GM18505 (cell line): ENCODE measurements at regions not wholly inside any gene's neighbourhood (a gene's known extent, or its start where the extent isn't known, plus 50 kb on each side); places are given as distances from the start of the nearest gene placed in this dataset.
A peak's percentile ranks its signal among the peaks of the same experiment; 100 is the strongest.

Experiments
- ATAC-seq: cut with Tn5 transposase; IDR thresholded peaks from one replicate; pipeline ENCODE4 v1.9.1; 2021; ENCODE audit not compliant: unreplicated experiment
- POLR2A ChIP-seq: IDR thresholded peaks from 4 replicates; pipeline ENCODE4 v1.6.1; 2011; ENCODE audit warnings: borderline replicate concordance; ENCODE audit not compliant: insufficient read depth, insufficient read length; ENCODE audit errors: extremely low read depth

DNA sequence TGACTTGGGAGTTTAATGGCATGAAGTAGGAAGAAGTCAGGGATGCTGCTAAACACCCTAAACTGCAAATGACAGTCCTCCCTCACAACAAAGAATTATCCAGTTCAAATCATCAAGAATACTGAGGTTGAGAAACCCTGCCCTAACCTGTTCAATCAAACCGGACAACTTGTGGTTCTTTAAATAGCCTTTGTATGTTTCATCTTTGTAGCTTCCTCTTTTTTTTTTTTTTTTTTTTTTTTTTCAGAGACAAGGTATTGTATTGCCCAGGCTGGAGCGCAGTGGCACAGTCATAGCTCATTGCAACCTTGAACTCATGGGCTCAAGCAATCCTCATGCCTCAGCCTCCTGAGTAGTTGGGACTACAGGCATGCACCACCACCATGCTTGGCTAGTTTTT, 52.5 kb upstream of the TTC29 start:
- no peak for ATAC-seq
- TF ChIP-seq POLR2A = no peak

DNA sequence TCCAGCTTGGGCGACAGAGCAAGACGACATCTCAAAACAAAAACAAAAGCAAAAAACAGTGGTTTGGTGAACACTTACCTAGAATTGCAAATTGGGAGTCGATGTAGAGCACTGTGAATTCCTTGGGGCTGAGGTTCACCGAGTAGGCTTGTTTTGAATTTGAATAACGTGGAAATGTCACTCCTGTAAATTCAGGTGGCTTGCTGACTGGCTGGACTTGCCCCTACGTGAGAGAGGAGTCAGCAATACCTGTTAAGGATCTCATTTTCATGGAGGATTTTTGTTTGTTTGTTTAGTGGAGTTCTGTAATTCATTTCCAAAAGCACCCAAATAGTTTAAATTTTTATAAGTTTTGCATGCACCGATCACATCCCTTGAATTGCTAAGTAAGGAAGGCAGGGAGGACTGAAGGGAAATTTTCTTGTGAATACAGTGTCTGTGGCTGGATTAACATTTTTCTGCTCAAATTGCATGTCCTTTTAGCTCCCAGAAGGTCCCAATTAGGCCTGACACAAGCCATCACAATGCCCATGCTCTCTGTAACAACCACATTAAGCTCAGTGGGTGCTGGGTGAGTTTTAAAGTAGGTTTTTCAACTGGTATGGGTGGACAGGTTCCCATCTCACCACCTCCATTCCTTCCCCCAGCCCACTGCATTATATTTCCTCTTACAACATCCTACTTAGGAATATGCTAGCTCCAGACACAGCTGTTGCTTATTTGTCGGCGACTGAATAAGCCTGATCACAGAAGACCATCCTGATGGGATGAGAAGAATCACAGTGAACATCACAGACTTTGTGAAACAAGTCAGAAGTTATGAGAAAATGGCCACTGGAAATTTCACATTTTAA, 58.5 kb upstream of the TTC29 start:
- TF ChIP-seq POLR2A = no peak
- ATAC-seq = no peak

DNA sequence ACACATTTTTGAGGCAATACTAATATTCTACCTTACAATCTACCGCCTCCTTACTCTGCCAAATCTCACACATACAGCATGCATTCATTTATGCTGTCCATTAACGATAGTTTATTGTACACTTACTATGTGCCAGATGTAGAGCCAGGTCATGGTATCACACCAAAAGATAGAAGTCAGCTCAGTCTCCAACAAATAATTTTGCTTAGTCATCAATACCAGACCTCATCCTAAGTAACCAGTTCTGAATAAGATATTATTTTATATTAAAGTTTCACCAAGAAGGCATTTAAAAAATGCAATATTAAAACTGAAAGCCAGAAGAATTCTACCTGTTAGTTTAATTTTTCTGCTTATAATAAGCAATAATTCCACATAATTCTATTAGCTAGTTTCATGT, 60.6 kb upstream of the TTC29 start:
- no peak for ATAC-seq
- TF ChIP-seq POLR2A = no peak

DNA sequence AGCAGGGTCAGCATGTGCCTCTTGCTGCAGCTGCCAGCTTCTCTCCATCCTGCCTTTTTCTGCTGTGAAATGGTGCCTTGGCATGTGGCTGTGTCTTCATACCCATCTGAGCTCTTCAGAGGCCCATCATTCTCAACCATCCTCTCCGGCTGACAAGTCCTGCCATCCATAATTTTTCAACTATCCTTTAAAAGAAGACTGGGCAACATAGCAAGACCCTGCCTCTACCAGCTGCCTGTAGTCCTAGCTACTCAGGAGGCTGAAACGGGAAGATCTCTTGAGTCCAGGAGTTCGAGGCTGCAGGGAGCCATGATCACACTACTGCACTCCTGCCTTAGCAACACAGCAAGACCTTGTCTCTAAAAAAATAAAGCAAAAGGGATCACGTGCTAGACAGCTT, 64.2 kb upstream of the TTC29 start:
- no peak for ATAC-seq
- no peak for TF ChIP-seq POLR2A

DNA sequence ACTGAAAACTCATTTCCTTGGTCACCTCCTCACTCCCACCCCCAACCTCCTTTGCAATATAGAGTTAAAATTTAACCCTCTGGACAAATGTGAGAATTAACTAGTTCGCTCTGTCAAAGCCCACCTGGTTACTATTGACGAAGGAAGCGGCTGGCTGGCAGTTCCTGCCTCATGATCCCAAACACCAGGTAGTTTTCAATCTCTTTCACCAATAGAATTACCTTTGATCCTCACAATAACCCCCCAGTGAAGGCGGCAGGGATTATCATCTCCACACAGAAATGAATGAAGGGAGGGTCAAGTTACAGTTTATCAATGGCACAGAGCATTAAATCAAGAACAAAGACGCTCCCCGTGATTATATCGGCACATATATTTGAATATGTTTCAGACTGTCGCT, 65.7 kb upstream of the TTC29 start:
- ATAC-seq = no peak

DNA sequence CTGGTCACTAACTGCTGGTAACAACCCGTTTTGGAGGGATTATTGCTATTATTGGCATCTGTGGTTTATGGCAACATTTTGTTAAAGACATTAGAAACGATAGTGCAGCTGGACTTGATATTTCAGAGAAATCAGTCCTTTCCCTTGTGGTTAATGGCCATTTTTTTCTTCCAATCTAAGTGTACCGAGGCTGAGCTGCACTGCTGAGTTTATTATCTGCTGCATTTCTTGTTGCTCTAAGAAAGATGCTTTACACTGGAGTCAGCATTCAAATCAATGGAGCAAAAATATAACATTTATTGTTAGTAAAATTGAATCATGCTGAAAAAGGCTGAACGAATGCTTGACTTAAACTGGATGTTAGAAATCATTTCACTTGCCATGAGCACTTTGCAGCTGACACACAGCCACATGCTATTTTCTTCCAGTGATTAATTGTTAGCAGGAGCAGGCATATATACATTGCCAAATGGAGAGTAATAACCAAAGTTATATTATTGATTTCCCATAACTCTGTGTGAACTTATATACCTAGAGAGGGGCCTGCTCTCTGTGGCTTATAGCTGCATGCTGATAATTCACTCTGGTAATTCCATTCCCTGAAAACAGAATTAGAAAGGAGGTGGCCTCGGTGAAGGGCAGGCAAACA, 66.5 kb upstream of the TTC29 start:
- no peak for ATAC-seq
- TF ChIP-seq POLR2A = no peak

More for the DNA sequence above, 65.7 kb upstream of the TTC29 start:
- no peak for TF ChIP-seq POLR2A

DNA sequence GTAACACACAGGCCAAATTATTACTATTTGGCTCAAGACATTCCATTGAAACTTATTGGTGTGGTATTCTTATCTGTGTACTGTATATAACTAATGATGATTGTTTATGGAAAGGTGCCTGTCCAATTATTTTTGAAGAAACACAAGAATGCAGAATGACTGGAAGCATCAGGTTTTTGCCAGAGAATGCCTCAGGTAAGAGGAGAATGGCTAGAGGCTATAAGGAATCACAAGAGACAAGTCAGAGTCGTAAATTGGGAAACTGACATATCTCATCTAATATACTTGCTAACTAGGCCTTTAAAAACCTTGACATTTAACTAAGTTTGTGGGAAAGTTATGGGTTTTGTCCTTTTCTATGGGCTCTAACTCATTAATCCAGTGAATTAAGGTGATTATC, 69.3 kb upstream of the TTC29 start:
- ATAC-seq = no peak
- no peak for TF ChIP-seq POLR2A

DNA sequence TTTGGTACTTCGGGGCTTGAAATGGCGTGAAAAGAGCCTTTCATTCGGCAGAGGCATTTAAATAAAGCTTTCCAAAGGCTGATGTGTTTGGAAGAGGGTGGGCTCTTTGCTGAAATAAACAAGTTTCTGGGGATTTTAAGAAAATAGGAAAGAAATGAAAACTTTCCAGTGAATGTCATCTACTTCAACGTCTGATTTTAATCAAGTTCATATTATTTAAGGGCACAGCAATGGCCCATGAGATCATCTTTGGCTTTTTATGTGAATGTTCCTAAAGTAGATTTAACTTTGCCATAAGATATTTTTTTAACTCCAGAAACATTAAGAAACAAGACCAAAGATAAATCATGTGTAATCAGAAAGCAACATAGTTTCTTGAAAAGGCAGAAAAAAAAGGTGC, 69.8 kb upstream of the TTC29 start:
- ATAC-seq = no peak
- TF ChIP-seq POLR2A = no peak

DNA sequence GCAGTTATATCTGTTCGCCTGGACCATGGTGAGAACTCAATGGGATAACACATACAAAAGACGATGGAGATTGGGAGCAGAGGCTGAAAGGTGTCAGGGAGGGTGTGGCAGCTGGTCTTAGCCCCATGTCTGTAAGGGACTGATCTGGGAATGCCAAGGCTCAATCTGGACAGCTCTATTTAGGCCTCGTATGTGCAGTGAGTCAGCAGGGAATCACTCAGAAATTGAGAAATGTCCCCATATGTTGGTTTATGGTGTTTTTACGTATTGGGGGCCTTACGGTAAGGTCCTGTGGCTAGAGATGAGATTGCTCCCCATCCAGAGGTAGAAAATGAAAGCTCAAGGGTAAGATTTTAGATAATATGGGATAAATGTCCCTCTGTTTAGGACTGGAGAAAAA, 71.4 kb upstream of the TTC29 start:
- no peak for TF ChIP-seq POLR2A
- no peak for ATAC-seq

DNA sequence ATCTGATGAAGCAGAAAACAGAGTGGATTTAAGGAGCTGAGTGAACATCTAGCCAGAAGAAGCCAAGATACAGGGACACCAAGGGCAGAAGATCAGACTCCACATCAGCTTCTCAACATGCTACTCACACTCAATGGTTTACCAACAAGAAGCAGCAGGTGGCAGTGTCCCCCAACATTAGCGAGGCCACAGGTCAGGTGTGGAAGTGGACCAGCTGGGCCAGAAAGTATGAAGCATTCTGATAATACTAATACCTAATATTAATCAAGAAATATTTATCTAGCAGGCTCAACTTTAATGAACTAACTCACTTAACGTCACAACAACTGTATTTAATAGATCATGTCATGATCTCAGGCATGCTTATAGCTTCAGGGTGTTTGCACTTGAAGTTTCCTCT, 73.4 kb upstream of the TTC29 start:
- peak; percentile 89 for ATAC-seq
- no peak for TF ChIP-seq POLR2A

DNA sequence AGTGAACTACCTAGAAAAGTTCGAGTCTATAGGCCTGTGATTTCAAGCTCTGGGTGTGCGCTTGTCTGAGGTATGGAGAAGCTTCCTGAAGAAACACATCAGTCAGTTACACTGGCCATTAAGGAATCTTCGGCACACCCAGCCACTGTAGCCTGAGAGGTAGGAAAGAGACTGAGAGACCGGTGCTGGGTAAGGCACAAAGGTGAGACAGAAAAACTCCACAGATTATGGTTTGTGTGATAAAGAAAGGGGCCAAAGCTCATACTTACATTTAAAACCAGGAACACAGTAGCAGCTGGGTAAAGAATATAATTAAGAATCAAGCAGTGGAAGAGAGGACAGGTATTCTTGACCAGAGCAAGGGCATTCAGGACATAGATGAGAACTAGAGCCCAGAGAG, 74.8 kb upstream of the TTC29 start:
- no peak for ATAC-seq
- TF ChIP-seq POLR2A = no peak

DNA sequence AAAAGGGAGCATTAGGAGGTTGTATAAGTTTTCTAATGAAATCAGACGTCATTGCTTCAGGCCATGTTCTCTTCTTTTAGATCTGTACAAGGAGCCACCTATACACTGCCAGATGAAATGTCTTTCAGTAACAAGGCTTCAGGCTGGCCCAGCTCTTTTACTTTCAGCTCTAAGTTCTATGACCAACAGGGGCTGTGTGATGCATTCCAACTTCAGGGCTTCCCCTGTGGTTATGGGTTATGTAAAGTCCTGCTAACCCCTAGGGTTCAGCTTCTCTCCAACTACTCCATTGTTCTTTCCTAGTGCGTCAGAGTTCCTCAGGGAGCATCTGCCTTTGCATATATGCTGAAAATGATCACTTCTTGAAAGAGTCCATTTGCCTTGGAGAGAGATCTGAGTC, 79.4 kb upstream of the TTC29 start:
- no peak for TF ChIP-seq POLR2A
- ATAC-seq = no peak

DNA sequence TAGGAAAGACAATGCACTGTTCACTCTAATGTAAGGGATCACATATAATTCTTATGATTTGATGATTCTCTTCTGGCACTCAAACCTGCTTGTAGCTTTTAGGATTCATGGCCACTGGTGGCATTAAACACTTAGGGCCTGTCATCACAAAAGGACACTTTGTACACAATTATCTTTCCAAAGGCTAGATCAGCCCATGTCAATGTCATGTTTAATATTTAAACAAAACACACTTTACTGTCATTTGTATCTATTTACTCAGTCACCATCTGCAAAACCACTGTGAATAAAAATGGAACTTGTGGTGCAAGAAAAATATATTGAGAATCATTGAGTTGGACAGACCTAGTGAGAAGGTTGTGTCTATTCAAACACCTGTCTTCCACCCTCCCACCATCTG, 83.6 kb upstream of the TTC29 start:
- TF ChIP-seq POLR2A = no peak
- ATAC-seq = no peak

DNA sequence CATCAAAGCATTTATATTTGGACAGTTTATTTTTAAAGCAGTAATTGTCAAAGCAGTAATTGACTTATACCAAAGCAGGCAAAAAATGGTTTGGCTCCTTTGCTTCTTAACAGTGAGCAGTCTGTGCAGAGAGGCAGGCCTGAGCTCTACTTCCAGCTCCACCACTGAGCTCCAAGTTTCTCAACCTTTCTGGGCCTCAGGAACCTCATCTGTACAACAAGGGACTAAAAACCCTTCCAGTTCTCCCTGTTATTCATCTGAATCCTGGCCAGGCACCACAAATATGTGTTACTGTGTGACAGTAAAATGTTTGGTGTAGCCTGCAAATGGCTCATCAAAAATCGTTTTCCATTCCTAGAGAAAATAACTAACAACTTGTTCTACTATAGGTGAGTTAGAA, 88.7 kb upstream of the TTC29 start:
- no peak for ATAC-seq
- TF ChIP-seq POLR2A = no peak

DNA sequence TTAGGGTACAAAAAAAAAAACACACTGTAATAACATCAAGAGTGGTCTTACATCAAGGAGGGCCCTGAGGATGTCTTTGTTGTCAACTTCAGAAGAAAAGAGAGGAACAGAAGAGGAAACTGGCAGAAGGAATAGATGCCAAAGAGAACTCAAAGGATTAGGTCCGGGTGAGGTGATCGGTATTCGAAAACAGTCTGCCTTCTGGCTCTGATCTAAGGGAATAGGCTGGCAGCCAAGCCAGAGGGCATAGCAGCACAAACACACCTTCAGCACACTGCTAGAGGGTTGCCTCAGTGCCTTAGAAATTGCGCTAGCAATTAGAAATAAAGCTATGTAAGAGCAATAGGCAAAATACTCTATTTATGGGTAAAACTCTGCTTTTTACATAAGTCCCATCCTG, 91.4 kb upstream of the TTC29 start:
- no peak for ATAC-seq
- TF ChIP-seq POLR2A = no peak

DNA sequence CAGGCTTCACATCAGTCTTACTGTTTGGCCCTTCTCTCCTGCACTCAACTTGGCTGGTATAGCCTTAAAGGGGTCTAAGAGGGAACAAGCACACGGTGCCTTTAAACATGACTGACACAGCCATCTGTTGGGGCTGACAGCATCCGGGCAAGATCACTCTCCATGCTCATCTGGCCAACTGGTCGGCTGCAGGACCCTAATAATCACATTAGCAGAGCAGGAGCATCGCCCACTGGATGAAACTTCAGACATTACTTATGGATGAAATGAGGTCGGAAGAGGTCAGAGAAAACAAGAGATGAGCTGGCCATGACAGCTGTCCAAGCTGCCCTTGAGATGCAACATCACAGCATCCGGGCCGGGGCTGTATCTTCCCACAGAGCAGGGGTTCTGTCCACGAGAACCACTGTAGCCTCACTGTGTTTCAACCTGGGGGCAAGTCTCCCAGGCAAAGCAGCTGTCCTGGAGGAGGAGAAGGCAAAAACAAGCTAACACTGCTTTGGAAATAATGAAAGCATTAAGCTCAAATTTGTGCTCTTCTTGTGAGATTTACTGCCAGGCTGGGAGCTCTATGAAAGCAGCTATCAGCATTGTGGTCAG, 94.4 kb upstream of the TTC29 start:
- no peak for ATAC-seq
- no peak for TF ChIP-seq POLR2A
